IPS DF 4.7 (cell line): ENCODE measurements at regions not wholly inside any gene's neighbourhood (a gene's known extent, or its start where the extent isn't known, plus 50 kb on each side); places are given as distances from the start of the nearest gene placed in this dataset.
"Not testable (repeated sequence)": the region's sequence is repeated elsewhere in the genome, so short reads cannot be mapped to it uniquely, and the experiment has no call there.

Source experiments
- DNase-seq: peaks from one replicate; pipeline ENCODE4 v3.0.0-alpha.2; 2013; ENCODE audit warnings: low spot score; ENCODE audit errors: extremely low read depth

DNA sequence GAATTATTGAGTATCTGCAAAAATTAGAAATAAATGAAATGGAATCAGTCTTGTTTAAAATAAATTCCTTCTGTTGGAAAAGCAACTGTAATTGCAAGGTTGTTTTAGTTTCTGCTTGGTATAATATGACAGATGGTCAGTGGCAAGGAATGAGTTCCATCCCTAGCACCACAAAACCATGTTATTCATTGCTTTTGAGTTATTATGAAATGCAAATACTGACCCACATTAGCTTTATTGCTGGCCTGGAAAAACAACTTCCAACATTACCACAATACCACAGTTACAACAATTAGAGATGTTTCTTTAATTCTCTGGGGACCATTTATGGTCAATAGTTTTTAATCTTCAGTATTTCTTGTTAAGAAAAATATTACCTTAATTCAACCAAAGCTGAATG, 194.4 kb downstream of the TMA16 start:
- no peak for DNase-seq

- DNase-seq, result no peak
These were observed 198.7 kb downstream of the TMA16 start for GRCh38 chr4:163693211-163693610.

DNA sequence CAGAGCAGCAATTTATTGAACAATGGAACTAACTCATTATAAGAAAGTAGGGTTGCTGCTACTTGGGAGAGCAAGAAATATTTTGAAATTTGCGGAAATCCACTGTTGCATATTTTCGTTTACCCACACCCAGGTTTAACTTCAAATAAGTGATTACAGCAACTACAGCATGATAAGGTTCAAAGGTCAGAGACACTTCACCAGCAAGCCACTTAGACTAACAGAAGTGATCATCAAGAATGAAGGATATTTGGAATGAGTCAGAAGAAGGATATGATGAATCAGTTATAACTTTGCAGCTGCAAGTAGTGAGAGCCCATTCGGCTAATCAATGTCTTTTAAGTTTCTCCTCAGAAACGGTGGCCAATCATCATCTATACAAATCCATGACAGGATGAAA, 199.3 kb downstream of the TMA16 start:
- no peak for DNase-seq

DNA sequence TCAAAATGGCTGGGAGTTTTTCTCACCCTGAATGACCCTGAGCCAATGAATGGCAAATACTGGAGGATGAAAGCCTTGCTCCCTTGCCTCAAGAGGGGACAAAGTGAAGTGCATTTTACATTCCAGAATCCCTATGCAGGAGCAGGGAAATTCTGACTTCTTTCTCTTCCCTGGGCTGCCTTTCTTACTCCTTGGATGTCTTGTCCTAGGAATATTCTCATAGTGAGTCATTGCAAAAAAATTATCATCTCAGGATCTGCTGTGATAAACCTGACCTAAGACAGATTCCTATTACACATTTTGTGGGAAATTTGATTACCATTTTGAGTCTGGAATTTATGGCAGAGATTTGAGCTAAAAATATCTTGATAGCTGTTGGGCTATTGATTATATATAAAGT, 199.9 kb downstream of the TMA16 start:
- DNase-seq, result no peak

GRCh38 chr4:163697121-163697520, 202.6 kb downstream of the TMA16 start:
- DNase-seq, result no peak

DNA sequence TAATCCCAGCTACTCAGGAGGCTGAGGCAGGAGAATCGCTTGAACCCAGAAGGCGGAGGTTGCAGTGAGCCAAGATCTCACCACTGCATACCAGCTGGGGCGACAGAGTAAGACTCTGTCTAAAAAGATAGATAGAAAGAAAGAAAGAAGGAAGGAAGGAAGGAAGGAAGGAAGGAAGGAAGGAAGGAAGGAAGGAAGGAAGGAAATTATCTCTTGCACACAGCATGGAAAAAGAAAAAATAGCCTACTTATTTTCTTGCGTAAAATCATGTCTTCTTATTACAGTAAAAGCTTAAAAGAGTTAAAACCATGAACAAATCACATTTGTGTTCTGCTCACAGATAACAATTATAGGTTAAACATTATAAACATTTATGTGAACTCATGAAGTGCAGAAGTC, 205.9 kb downstream of the TMA16 start:
- DNase-seq, result not testable (repeated sequence)

DNA sequence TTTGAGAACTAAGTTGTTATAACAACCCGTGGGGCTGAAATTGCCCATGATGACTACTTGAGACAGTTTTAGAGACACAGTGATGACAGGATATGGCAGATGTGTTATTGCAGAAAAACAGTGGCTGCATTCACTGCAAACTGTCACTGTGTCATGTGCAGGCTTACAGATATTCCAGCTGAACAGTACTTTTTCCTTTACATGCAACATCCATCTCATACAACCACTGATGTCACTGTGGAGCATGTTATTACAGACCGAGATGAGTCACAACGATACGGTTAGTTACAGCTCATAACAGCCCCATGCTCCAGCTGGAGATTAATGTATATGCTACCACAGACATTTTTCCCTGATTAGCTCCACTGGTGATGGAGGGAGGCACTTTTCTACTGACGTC, 207.4 kb downstream of the TMA16 start:
- no peak for DNase-seq

GRCh38 chr4:163702736-163703135, 208.2 kb downstream of the TMA16 start:
- DNase-seq, result no peak

DNA sequence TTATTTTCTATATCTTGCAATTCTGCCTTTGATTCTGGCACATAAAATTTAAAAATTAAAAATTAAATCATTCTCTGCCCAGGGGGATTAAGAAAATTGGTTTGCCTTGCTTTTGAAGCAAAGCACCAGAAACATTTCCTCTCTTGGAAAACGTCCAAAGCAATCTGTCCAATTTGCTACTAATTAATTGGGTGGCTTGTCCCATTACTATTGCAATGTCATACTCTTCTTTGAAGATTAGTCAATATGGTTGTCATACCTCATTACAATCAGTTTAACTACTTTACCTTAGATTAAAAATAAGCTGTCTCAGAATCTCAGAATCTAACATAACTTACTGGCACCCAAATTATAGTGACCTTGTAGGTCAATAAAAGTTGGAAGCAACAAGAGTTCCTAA, 208.8 kb downstream of the TMA16 start:
- DNase-seq, result no peak

GRCh38 chr4:163707873-163708272, 213.4 kb downstream of the TMA16 start:
- DNase-seq, result no peak

- no peak for DNase-seq
These were observed 215.1 kb downstream of the TMA16 start for GRCh38 chr4:163709601-163710000.

DNA sequence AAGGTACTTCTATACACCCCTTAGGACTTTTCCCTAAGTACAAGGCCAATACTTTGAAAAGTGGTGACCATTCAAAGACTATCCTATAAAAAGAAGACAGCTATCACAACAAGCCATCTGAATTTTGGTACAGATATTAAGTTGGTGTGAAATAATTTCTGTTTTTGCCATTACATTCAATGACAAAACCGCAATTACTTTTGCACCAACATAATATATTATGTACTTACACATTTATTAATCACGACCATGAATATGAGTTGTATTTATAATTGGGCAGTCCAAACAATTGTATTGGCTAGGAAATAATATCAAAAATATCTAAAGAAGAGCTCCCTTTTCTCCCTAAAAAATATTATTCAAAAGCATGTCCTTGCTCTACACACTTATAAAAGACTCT, 215.7 kb downstream of the TMA16 start:
- no peak for DNase-seq

DNA sequence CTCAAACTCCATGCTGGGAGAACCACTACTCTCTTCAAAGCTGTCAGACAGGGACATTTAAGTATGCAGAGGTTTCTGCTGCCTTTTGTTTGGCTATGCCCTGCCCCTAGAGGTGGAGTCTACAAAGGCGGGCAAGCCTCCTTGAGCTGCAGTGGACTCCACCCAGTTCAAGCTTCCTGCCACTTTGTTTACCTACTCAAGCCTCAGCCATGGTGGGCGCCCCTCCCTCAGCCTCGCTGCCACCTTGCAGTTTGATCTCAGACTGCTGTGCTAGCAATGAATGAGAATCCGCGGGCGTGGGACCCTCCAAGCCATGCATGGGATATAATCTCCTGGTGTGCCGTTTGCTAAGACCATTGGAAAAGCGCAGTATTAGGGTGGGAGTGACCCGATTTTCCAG, 230.0 kb downstream of the TMA16 start:
- not testable (repeated sequence) for DNase-seq

DNA sequence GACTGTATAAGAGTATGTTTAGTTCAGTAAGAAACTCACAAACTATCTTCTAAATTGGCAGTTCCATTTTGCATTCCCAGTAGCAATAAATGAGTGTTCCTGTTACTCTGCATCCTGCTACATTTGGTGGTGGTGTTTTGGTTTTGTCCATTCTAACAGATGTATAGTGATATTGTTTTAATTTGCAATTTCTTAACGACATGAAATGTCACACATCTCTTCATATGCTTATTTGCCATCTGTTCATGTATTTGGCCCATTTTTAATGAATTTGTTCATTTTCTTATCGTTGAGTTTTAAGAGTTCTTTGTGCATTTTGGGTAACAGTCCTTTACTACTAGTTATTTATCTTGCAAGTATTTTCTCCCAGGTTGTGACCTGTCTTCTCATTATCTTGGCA, 232.2 kb downstream of the TMA16 start:
- DNase-seq, result no peak

DNA sequence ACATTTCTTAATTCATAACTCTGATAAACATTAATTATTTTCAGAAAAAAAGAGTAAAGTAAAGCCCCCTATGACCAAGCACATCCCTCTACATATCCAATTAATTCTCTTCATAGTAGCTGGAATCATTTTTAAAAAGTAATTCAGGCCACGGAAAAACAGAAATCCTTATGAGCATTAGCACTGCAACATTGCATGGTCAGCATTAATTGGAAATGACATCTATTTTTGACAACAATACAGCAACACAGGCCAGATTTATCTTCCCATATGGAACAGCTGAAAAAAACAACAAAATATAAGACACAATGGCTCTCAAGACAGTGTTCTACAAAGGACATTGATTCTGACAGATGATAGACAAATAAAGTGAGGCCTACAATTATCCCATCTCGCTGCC, 236.6 kb downstream of the TMA16 start:
- no peak for DNase-seq

GRCh38 chr4:163732473-163732872, 238.0 kb downstream of the TMA16 start:
- no peak for DNase-seq

GRCh38 chr4:163736876-163737275, 242.4 kb downstream of the TMA16 start:
- DNase-seq, result no peak

- not testable (repeated sequence) for DNase-seq
These were observed 243.4 kb downstream of the TMA16 start for GRCh38 chr4:163737846-163738245.

- no peak for DNase-seq
These were observed 244.0 kb downstream of the TMA16 start for GRCh38 chr4:163738521-163738920.

DNA sequence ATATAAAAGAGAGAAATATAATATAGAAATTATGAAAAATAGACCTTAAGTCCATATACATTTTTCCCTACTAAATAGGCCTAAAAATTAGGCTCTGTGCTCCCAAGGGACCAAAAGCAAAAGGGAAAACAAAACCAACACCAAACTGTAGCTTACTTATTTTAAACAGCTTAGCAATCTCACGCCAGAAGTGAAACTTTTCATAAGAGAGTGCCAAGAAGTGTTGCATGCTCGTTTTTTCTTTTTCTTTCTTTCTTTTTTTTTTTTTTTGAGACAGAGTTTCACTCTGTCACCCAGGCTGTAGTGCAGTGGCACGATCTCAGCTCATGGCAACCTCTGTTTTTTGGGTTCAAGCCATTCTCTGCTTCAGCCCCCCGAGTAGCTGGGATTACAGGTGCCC, 250.4 kb downstream of the TMA16 start:
- DNase-seq, result no peak

DNA sequence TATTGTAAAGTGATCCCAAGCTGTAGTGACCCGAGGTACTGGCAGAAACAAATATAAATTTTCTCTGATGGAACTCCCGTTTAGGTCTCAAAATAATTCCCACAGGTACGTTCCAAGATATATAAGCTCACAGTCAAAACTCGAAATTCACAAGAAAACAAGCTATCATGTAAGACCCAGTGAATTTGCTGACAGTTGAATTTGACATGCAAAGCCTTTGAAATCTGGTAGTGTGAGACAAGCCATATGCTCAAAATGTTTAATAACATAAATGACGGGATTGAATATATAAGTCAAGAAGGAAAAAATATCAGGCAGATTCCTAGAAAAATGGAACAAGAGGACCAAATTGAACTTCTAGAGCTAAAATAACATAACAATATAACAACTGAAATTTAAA, 252.8 kb downstream of the TMA16 start:
- no peak for DNase-seq

- no peak for DNase-seq
These were observed 253.4 kb downstream of the TMA16 start for GRCh38 chr4:163747886-163748285.

DNA sequence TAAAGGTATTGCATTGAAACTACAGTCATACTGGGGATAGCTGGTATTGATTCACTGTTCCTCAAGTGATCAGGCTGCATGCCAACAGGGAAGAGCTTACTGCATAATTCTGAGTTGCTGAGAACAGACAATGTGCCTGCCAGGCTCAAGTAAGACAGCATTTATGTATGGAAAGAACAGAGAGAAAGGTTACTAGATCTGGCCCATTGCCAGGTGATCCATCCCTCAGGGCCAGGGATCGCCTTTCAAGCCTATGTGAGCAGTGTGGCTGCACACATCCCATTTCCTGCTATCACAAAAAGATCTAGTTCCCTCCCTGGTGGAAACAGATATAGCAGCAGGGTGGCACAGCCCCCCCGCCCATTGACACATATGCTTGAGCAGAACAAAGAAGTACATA, 254.0 kb downstream of the TMA16 start:
- DNase-seq, result no peak

DNA sequence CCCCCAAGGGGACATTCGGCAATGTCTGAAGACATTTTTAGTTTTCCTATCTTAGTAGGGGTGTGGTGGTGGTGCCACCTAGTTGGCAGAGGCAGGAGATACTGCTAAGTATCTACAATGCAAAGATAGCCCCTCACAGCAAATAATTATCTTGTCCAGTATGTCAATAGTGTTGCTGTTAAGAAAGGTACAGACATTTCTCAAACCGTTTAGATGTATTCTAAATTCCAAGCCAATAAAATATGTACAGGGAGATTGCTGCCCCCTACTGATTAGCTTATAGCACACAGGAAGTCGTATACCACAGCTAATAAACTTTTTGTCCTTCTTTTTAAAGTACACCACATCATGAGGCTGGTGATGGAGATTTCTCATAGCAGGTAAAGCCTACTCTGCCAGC, 260.5 kb downstream of the TMA16 start:
- DNase-seq, result no peak
